Gastroesophageal sphincter (tissue), 4 donors: ENCODE measurements at regions not wholly inside any gene's neighbourhood (a gene's known extent, or its start where the extent isn't known, plus 50 kb on each side); places are given as distances from the start of the nearest gene placed in this dataset.

Experiments used
- ATAC-seq: fragments of 150-250 bp; one replicate; pipeline ENCODE4 v1.9.1; 2016; ENCODE audit warnings: mild to moderate bottlenecking, moderate library complexity
- H3K27ac ChIP-seq, 4 donors: fragments of 200-600 bp; sonication (generic) in 3 of 4; 1 replicate in 3 of 4; 2 replicates in 1 of 4; pipeline ENCODE4 v1.5.1; 2016 to 2019
- H3K27me3 ChIP-seq: fragments of 200-600 bp; sonication (generic); one replicate; pipeline ENCODE4 v1.5.1; 2019
- H3K36me3 ChIP-seq, 2 donors: fragments of 200-600 bp; sonication (generic); one replicate each; pipeline ENCODE4 v1.5.1; 2019; ENCODE audit warnings: control low read depth in 1 of 2
- H3K4me1 ChIP-seq, 3 donors: fragments of 200-600 bp; sonication (generic); 1 replicate in 2 of 3; 2 replicates in 1 of 3; pipeline ENCODE4 v1.5.1; 2016 to 2019; ENCODE audit warnings: control low read depth in 2 of 3
- H3K4me3 ChIP-seq, 2 donors: fragments of 200-600 bp; sonication (generic); one replicate each; pipeline ENCODE4 v1.5.1; 2019; ENCODE audit warnings: mild to moderate bottlenecking in 1 of 2, moderate library complexity in 1 of 2
- H3K9me3 ChIP-seq, 3 donors: fragments of 200-600 bp; sonication (generic); one replicate each; pipeline ENCODE4 v1.5.1; 2017 to 2019; ENCODE audit warnings: control low read depth in 2 of 3
- EP300 ChIP-seq: sonication (generic); formaldehyde crosslinking; IDR thresholded peaks from one replicate; pipeline ENCODE4 v1.6.1; 2017; ENCODE audit warnings: antibody characterized with exemption, mild to moderate bottlenecking
- POLR2A ChIP-seq, 2 donors: fragments of 450-650 bp; IDR thresholded peaks; one replicate each; pipeline ENCODE4 v1.6.1; 2017; ENCODE audit warnings: antibody characterized with exemption in 2 of 2, mild to moderate bottlenecking in 2 of 2, moderate library complexity in 1 of 2
- POLR2AphosphoS5 ChIP-seq: sonication (generic); formaldehyde crosslinking; IDR thresholded peaks from one replicate; pipeline ENCODE4 v1.6.1; 2017; ENCODE audit warnings: antibody characterized with exemption
- WGBS, 2 donors: methylation state at CpG; one replicate each; pipeline ENCODE4 v1.1.5; 2018; ENCODE audit warnings: low coverage in 1 of 2; 5-methylcytosine and 5-hydroxymethylcytosine counted together
- TF ChIP-seq, protein P1 (sequence below), 4 experiments: fragments of 200-600 bp in 2 of 4; fragments of 450-650 bp in 2 of 4; sonication (generic) in 1 of 4; IDR thresholded peaks; one replicate each; pipeline ENCODE4 v1.5.1; 2017 to 2019; ENCODE audit warnings: antibody characterized with exemption in 4 of 4, mild to moderate bottlenecking in 2 of 4, moderate library complexity in 2 of 4

DNA sequence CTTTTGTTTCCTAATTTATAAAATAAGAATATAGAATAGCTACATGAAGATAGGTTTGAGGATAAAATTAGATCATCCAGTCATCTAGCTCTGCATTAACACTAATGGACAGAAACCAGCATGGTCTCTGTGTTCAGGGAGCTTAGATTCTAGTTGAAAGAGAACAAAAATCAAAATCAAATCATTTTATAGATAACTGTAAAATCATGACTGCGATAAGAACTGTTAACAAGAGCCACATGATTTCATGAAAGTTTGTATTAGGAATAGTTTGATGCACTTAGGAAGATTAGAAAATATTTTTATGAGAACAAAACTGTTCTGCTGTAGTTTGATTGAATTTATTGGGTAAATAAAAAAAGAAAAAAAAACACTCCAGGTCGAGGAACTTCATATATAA, 1074.7 kb downstream of the MAT2B start:
- WGBS, 2 donors: 40 to 85% methylated on average over 2 of the region's 2 CpGs
- H3K36me3 ChIP-seq: no peaks in the 10 kb centered on the region
- H3K27ac ChIP-seq: no peak overlapping the region
- H3K27me3 ChIP-seq: no peaks in the 10 kb centered on the region
- no peak for TF ChIP-seq POLR2A (IDR thresholded peaks at IDR 0.05)
- TF ChIP-seq POLR2AphosphoS5: no peak
- no peak for TF ChIP-seq EP300
- TF ChIP-seq, protein P1, sequence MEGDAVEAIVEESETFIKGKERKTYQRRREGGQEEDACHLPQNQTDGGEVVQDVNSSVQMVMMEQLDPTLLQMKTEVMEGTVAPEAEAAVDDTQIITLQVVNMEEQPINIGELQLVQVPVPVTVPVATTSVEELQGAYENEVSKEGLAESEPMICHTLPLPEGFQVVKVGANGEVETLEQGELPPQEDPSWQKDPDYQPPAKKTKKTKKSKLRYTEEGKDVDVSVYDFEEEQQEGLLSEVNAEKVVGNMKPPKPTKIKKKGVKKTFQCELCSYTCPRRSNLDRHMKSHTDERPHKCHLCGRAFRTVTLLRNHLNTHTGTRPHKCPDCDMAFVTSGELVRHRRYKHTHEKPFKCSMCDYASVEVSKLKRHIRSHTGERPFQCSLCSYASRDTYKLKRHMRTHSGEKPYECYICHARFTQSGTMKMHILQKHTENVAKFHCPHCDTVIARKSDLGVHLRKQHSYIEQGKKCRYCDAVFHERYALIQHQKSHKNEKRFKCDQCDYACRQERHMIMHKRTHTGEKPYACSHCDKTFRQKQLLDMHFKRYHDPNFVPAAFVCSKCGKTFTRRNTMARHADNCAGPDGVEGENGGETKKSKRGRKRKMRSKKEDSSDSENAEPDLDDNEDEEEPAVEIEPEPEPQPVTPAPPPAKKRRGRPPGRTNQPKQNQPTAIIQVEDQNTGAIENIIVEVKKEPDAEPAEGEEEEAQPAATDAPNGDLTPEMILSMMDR (IDR thresholded peaks at IDR 0.05): no peak
- ATAC-seq: no peak
- H3K4me1 ChIP-seq: no peaks in the 10 kb centered on the region
- no peak overlapping the region for H3K4me3 ChIP-seq
- H3K9me3 ChIP-seq: no peaks in the 10 kb centered on the region

DNA sequence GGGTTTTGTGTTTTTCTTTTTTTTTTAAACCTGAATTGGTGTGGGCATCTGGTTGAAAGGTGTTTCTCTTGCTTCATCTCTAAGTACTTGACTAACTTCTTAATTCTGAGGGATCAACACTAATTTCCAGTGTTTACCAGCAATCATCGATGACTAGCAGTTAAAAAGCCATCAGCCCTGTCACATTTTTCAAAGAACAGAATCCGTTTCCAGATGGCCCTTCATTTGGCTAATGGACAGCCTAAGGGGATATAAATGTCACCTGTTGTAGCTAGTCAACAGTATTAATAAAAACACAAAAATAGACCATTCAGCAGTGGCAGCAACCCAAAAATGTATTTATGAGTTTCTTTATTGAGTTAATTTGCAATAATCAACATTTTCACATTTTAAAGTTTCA, 1076.5 kb downstream of the MAT2B start:
- H3K27me3 ChIP-seq: no peaks in the 10 kb centered on the region
- no peak overlapping the region for H3K4me3 ChIP-seq
- 30 to 62% methylated on average over 2 of the region's 2 CpGs for WGBS, 2 donors
- no peaks in the 10 kb centered on the region for H3K4me1 ChIP-seq
- H3K36me3 ChIP-seq: no peaks in the 10 kb centered on the region
- ATAC-seq: no peak
- TF ChIP-seq POLR2A (IDR thresholded peaks at IDR 0.05) (no peak), POLR2AphosphoS5 (no peak), EP300 (no peak)
- TF ChIP-seq, protein P1 (IDR thresholded peaks at IDR 0.05): no peak
- no peaks in the 10 kb centered on the region for H3K9me3 ChIP-seq
- no peak overlapping the region for H3K27ac ChIP-seq

DNA sequence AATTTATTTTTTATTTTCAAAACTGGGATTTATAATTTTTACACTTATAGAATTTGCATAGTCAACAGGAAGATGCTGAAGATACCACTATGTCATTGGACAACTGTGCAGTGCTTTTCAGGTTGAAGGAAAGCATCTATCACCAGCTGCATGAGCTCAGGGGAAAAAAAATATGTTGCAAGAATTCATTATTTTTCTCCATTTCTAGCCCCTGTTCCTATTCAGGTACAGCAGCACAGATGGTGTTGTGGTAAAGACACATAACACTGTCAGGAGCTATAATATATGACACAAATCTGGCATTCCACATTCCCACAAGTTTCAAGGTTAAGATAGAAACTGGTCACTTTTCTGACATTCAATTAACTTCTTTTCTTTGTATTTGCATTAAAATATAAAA, 1088.6 kb downstream of the MAT2B start:
- Histone ChIP-seq H3K9me3 (no peaks in the 10 kb centered on the region), H3K27ac (no peak overlapping the region), H3K4me1 (no peaks in the 10 kb centered on the region), H3K36me3 (no peaks in the 10 kb centered on the region), H3K27me3 (no peaks in the 10 kb centered on the region), H3K4me3 (no peak overlapping the region)
- no peak for ATAC-seq
- TF ChIP-seq POLR2AphosphoS5 (no peak), POLR2A (IDR thresholded peaks at IDR 0.05) (no peak), EP300 (no peak)
- TF ChIP-seq, protein P1 (IDR thresholded peaks at IDR 0.05): no peak

DNA sequence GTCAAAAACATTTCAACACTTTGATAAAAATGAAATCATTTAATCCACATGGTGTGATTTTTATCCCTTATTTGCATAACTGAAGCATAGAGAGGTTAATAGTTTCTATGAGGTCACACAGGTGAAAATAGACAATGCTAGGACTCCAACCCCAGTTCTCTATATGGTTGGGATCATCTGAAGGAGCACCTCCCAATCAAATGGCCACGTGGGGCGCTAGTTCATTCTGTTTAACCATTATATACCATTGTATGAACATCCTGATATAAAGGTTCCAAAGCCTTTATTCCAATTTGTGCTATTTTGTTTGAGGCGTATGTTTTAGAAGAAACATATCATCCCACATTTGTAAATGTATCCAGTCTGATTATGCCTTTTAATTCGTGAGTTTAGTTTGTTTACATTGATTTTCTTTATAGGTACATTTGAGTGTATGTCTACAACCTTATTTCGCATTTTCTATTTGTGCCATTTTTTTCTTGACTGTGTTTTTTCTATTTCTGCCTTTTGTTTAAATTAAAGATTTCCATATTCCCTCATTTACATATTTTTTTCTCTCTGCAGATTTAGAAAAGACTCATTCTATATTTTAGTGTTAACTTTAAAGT, 1092.0 kb downstream of the MAT2B start:
- Histone ChIP-seq H3K9me3 (no peaks in the 10 kb centered on the region), H3K27ac (no peak overlapping the region), H3K4me1 (no peaks in the 10 kb centered on the region), H3K27me3 (no peaks in the 10 kb centered on the region), H3K4me3 (no peak overlapping the region), H3K36me3 (no peaks in the 10 kb centered on the region)
- no peak for ATAC-seq
- TF ChIP-seq POLR2AphosphoS5 (no peak), POLR2A (IDR thresholded peaks at IDR 0.05) (no peak), EP300 (no peak)
- TF ChIP-seq, protein P1 (IDR thresholded peaks at IDR 0.05): no peak
- WGBS, 2 donors: 45 to 88% methylated on average over 3 to 5 of the region's 5 CpGs

DNA sequence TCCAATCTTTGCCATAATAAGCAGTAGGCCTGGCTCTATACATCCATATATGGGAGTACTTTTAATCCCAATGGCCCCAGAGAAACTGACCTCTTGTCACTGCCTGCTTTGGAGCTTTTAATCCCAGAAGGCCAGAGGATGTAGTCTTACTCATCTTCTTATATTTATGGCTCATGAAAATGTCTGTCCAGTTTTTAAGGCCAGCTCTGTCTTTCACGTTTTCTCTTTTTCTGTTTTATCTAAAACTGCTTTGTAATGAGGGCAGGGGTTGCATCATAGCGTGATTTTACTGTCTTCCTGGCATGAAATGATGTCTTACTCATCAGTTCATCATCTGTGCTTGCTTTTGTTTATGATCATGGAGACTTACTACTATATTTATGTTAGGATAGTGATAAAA, 1094.9 kb downstream of the MAT2B start:
- TF ChIP-seq POLR2A (IDR thresholded peaks at IDR 0.05) (no peak), POLR2AphosphoS5 (no peak), EP300 (no peak)
- H3K4me1 ChIP-seq: no peaks in the 10 kb centered on the region
- no peaks in the 10 kb centered on the region for H3K27me3 ChIP-seq
- no peak overlapping the region for H3K27ac ChIP-seq
- no peak for ATAC-seq
- H3K4me3 ChIP-seq: no peak overlapping the region
- H3K36me3 ChIP-seq: no peaks in the 10 kb centered on the region
- WGBS, 2 donors: 44 to 50% methylated on average over 1 to 2 of the region's 2 CpGs
- H3K9me3 ChIP-seq: no peaks in the 10 kb centered on the region
